H9 (cell line): ENCODE measurements at regions not wholly inside any gene's neighbourhood (a gene's known extent, or its start where the extent isn't known, plus 50 kb on each side); places are given as distances from the start of the nearest gene placed in this dataset.
"Not testable (repeated sequence)": the region's sequence is repeated elsewhere in the genome, so short reads cannot be mapped to it uniquely, and the experiment has no call there.

ENCODE experiments used
- DNase-seq: peaks from one replicate; pipeline ENCODE4 v3.0.0-alpha.2; 2017
- H2AFZ ChIP-seq: one replicate; pipeline ENCODE4 v1.6.1; 2013; ENCODE audit warnings: mild to moderate bottlenecking, low read length, control low read depth, moderate library complexity
- H2AK5ac ChIP-seq: 2 replicates; pipeline ENCODE4 v1.6.1; 2013; ENCODE audit warnings: low read length, control low read depth, mixed read lengths; ENCODE audit not compliant: insufficient read length
- H2BK120ac ChIP-seq: one replicate; pipeline ENCODE4 v1.6.1; 2013; ENCODE audit warnings: low read depth, mild to moderate bottlenecking, low read length, control low read depth, inconsistent platforms; ENCODE audit not compliant: poor library complexity, severe bottlenecking
- H2BK12ac ChIP-seq: 2 replicates; pipeline ENCODE4 v1.6.1; 2013; ENCODE audit warnings: low read length, control low read depth, mixed read lengths, low read depth; ENCODE audit not compliant: insufficient read length
- H2BK15ac ChIP-seq: 2 replicates; pipeline ENCODE4 v1.6.1; 2013; ENCODE audit warnings: low read depth, low read length, control low read depth
- H2BK20ac ChIP-seq: one replicate; pipeline ENCODE4 v1.6.1; 2013; ENCODE audit warnings: low read depth, mild to moderate bottlenecking, low read length, control low read depth, inconsistent platforms; ENCODE audit not compliant: poor library complexity, severe bottlenecking
- H2BK5ac ChIP-seq: 2 replicates; pipeline ENCODE4 v1.6.1; 2013; ENCODE audit warnings: low read length, control low read depth, mixed read lengths; ENCODE audit not compliant: insufficient read length
- H3K14ac ChIP-seq: 2 replicates; pipeline ENCODE4 v1.6.1; 2013; ENCODE audit warnings: low read length, control low read depth; ENCODE audit not compliant: insufficient read depth
- H3K18ac ChIP-seq: 2 replicates; pipeline ENCODE4 v1.6.1; 2013; ENCODE audit warnings: low read depth, mild to moderate bottlenecking, mixed read lengths, low read length, control low read depth; ENCODE audit not compliant: insufficient read length
- H3K23ac ChIP-seq: 2 replicates; pipeline ENCODE4 v1.6.1; 2013; ENCODE audit warnings: low read length, control low read depth, mixed read lengths, low read depth; ENCODE audit not compliant: insufficient read length
- H3K23me2 ChIP-seq: 2 replicates; pipeline ENCODE4 v1.6.1; 2013; ENCODE audit warnings: low read depth, mild to moderate bottlenecking, mixed read lengths, low read length, control low read depth; ENCODE audit not compliant: insufficient read length, poor library complexity, severe bottlenecking
- H3K27ac ChIP-seq: 2 replicates; pipeline ENCODE4 v1.5.1; 2013; ENCODE audit warnings: low read length, control low read depth, mixed read lengths, low read depth; ENCODE audit not compliant: insufficient read length
- H3K27me3 ChIP-seq: 2 replicates; pipeline ENCODE4 v1.6.1; 2013; ENCODE audit warnings: low read length, control low read depth, inconsistent platforms; ENCODE audit not compliant: insufficient read depth
- H3K4ac ChIP-seq: 2 replicates; pipeline ENCODE4 v1.6.1; 2013; ENCODE audit warnings: low read depth, mild to moderate bottlenecking, control low read depth, inconsistent platforms, low read length, moderate library complexity
- H3K4me1 ChIP-seq: 2 replicates; pipeline ENCODE4 v1.6.1; 2013; ENCODE audit warnings: low read length, control low read depth, inconsistent platforms; ENCODE audit not compliant: insufficient read depth
- H3K4me2 ChIP-seq: 2 replicates; pipeline ENCODE4 v1.6.1; 2013; ENCODE audit warnings: low read length, control low read depth, mixed read lengths; ENCODE audit not compliant: insufficient read length, insufficient read depth
- H3K56ac ChIP-seq: 2 replicates; pipeline ENCODE4 v1.6.1; 2013; ENCODE audit warnings: low read depth, mild to moderate bottlenecking, mixed read lengths, low read length, control low read depth; ENCODE audit not compliant: insufficient read length
- H3K79me1 ChIP-seq: 2 replicates; pipeline ENCODE4 v1.6.1; 2013; ENCODE audit warnings: low read depth, mild to moderate bottlenecking, moderate library complexity, low read length, control low read depth, inconsistent platforms; ENCODE audit not compliant: insufficient read depth, poor library complexity, severe bottlenecking
- H3K79me2 ChIP-seq: 2 replicates; pipeline ENCODE4 v1.6.1; 2013; ENCODE audit warnings: low read length, control low read depth, inconsistent platforms; ENCODE audit not compliant: insufficient read depth
- H3K9ac ChIP-seq: 2 replicates; pipeline ENCODE4 v1.6.1; 2013; ENCODE audit warnings: low read length, control low read depth, mixed read lengths; ENCODE audit not compliant: insufficient read length; ENCODE audit errors: extremely low read depth
- H3K9me3 ChIP-seq: one replicate; pipeline ENCODE4 v1.6.1; 2013; ENCODE audit warnings: low read depth, low read length, inconsistent platforms; ENCODE audit not compliant: control insufficient read depth
- H3T11ph ChIP-seq: one replicate; pipeline ENCODE4 v1.6.1; 2013; ENCODE audit warnings: mild to moderate bottlenecking, low read length, control low read depth, inconsistent platforms
- H4K20me1 ChIP-seq: one replicate; pipeline ENCODE4 v1.6.1; 2013; ENCODE audit not compliant: control insufficient read depth, insufficient read length, insufficient read depth
- H4K5ac ChIP-seq: 2 replicates; pipeline ENCODE4 v1.6.1; 2013; ENCODE audit warnings: low read depth, mild to moderate bottlenecking, mixed read lengths, low read length, control low read depth; ENCODE audit not compliant: insufficient read length
- H4K8ac ChIP-seq: replicated peaks from 2 replicates; pipeline ENCODE4 v1.6.1; 2013; ENCODE audit warnings: low read length, control low read depth, mixed read lengths, low read depth; ENCODE audit not compliant: insufficient read length
- H4K91ac ChIP-seq: 2 replicates; pipeline ENCODE4 v1.6.1; 2013; ENCODE audit warnings: low read depth, mild to moderate bottlenecking, moderate library complexity, mixed read lengths, low read length, control low read depth; ENCODE audit not compliant: insufficient read length
- H3K27ac Mint-ChIP-seq, 3 experiments: 2 replicates in 2 of 3; 3 replicates in 1 of 3; pipeline ENCODE4 v1.8.0; 2020 to 2021; ENCODE audit warnings: mixed read lengths in 3 of 3, mild to moderate bottlenecking in 1 of 3, moderate library complexity in 1 of 3
- H3K27me3 Mint-ChIP-seq: 2 replicates; pipeline ENCODE4 v1.8.0; 2021; ENCODE audit warnings: low read depth, mild to moderate bottlenecking, moderate library complexity, mixed read lengths
- H3K36me3 Mint-ChIP-seq, 3 experiments: 2 replicates in 2 of 3; 3 replicates in 1 of 3; pipeline ENCODE4 v1.8.0; 2020 to 2021; ENCODE audit warnings: low read depth in 3 of 3, mixed read lengths in 3 of 3; ENCODE audit not compliant: insufficient read depth in 1 of 3
- H3K4me1 Mint-ChIP-seq, 2 experiments: 2 replicates each; pipeline ENCODE4 v1.8.0; 2020; ENCODE audit warnings: mixed read lengths in 2 of 2
- H3K4me3 Mint-ChIP-seq, 2 experiments: 2 replicates in 1 of 2; 3 replicates in 1 of 2; pipeline ENCODE4 v1.8.0; 2020 to 2021; ENCODE audit warnings: mild to moderate bottlenecking in 2 of 2, mixed read lengths in 2 of 2, moderate library complexity in 1 of 2
- H3K9me3 Mint-ChIP-seq, 2 experiments: 2 replicates in 1 of 2; 3 replicates in 1 of 2; pipeline ENCODE4 v1.8.0; 2020; ENCODE audit warnings: mild to moderate bottlenecking in 2 of 2, mixed read lengths in 2 of 2, moderate library complexity in 1 of 2
- WGBS: extraction: QIAGEN DNeasy Blood & Tissue Kit; methylation state at CpG from one replicate; pipeline ENCODE4 v1.1.7; 2013; ENCODE audit warnings: missing lambda C conversion rate, low lambda C conversion rate, mixed read lengths; ENCODE audit not compliant: insufficient read length; ENCODE audit errors: extremely low coverage; 5-methylcytosine and 5-hydroxymethylcytosine counted together
- TF ChIP-seq, protein P1 (sequence below): fragments of 200-600 bp; sonication (generic); conservative IDR thresholded peaks from 3 replicates; pipeline ENCODE4 v1.8.0; 2021; ENCODE audit warnings: antibody characterized with exemption, mild to moderate bottlenecking

DNA sequence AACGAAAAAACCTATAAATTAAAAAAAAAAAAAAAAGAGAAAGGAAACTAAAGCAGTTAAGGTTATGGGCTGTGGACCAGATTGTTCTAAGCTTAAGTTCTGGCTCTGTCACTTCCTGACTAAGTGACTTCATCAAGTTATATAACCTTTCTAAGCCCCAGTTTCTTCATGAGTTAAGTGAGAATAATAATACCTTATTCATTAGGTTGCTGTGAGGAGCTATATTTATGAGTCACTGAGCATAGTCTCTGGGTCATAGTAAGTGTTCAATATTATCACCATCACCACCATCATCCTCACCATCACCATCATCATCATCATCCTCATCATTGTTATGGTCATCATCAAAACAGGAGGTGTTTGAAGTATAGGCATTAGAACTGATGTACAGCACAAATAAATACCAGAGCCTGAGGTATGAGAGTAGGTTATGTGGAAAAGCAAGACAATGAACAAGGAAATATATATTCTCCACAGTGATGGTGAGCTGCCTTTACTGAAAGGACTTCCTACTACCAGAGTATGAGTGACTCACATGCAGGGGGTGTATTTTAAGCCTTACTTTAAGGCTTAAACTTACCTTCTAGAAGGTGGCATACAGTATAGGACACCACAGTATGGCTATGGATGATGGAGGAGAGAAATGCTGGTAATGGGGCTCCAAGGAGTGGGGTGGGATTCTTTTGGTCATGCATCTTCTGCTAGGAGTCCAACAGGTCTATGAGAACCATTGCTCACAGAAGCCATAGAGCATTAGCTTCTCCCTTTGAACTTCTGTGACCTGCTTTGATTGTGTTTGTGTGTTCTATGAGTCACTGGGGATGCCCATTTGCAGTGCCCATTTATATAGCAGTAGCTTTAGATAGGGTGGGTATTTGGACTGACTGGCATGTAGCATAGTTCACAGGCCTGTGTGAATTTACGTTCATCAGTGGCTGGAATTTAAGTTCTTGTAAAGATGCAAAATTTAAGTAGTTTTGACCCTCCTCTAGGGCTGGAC is 104.4 kb downstream of the KLF5 start:
- H3K27ac ChIP-seq = no peak overlapping the region
- DNase-seq = no peak
- no peak overlapping the region for H4K8ac ChIP-seq
- no peak overlapping the region for H3K9ac ChIP-seq
- H3K18ac ChIP-seq = no peak overlapping the region
- H2BK20ac ChIP-seq = no peak overlapping the region
- H2BK5ac ChIP-seq = no peak overlapping the region
- H3K23me2 ChIP-seq = no peaks in the 10 kb centered on the region
- H3K56ac ChIP-seq = no peak overlapping the region
- Mint-ChIP-seq H3K4me1 (peaks cover 0 to 4% of the 10 kb centered on the region in 2 experiments; a peak in 1 of 4 replicates), H3K27ac (no peak overlapping the region), H3K36me3 (no peaks in the 10 kb centered on the region; a peak in 2 of 7 replicates), H3K4me3 (no peak overlapping the region), H3K27me3 (no peaks in the 10 kb centered on the region), H3K9me3 (peaks cover 0 to 11% of the 10 kb centered on the region in 2 experiments; a peak in 3 of 5 replicates)
- TF ChIP-seq, protein P1, sequence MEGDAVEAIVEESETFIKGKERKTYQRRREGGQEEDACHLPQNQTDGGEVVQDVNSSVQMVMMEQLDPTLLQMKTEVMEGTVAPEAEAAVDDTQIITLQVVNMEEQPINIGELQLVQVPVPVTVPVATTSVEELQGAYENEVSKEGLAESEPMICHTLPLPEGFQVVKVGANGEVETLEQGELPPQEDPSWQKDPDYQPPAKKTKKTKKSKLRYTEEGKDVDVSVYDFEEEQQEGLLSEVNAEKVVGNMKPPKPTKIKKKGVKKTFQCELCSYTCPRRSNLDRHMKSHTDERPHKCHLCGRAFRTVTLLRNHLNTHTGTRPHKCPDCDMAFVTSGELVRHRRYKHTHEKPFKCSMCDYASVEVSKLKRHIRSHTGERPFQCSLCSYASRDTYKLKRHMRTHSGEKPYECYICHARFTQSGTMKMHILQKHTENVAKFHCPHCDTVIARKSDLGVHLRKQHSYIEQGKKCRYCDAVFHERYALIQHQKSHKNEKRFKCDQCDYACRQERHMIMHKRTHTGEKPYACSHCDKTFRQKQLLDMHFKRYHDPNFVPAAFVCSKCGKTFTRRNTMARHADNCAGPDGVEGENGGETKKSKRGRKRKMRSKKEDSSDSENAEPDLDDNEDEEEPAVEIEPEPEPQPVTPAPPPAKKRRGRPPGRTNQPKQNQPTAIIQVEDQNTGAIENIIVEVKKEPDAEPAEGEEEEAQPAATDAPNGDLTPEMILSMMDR = no peak
- no peak overlapping the region for H3K14ac ChIP-seq
- no peak overlapping the region for H3T11ph ChIP-seq
- H3K27me3 ChIP-seq = no peaks in the 10 kb centered on the region
- no peak overlapping the region for H4K91ac ChIP-seq
- no peak overlapping the region for H2BK15ac ChIP-seq
- H3K79me1 ChIP-seq = no peaks in the 10 kb centered on the region
- H4K20me1 ChIP-seq = no peaks in the 10 kb centered on the region
- no peak overlapping the region for H4K5ac ChIP-seq
- no peak overlapping the region for H3K4me2 ChIP-seq
- no peak overlapping the region for H3K4ac ChIP-seq
- no peaks in the 10 kb centered on the region for H3K9me3 ChIP-seq
- no peak overlapping the region for H2BK12ac ChIP-seq
- H2AK5ac ChIP-seq = no peak overlapping the region
- H2BK120ac ChIP-seq = no peak overlapping the region
- WGBS = no CpG with 5 or more reads among the region's 2 CpGs
- H2AFZ ChIP-seq = no peak overlapping the region
- no peaks in the 10 kb centered on the region for H3K4me1 ChIP-seq
- H3K79me2 ChIP-seq = no peaks in the 10 kb centered on the region
- no peak overlapping the region for H3K23ac ChIP-seq

DNA sequence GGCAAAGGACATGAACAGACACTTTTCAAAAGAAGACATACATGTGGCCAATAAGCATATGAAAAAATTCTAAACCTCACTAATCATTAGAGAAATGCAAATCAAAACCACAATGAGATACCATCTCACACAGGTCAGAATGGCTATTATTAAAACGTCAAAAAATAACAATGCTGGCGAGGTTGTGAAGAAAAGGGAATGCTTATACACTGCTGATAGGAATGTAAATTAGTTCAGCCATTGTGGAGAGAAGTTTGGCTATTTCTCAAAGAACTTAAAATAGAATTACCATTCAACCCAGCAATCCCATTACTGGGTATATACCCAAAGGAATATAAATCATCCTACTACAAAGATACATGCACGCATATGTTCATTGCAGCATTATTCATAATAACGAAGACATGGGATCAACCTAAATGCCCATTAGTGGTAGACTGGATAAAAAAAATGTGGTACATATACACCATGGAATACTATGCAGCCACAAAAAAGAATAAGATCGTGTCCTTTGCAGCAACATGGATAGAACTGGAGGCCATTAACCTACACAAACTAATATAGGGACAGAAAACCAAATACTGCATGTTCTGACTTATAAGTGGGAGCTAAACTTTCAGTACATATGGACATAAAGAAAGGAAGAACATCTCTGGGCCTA is 101.7 kb downstream of the KLF5 start:
- not testable (repeated sequence) for H3K18ac ChIP-seq, H3K79me2 ChIP-seq, H2BK15ac ChIP-seq, H2BK120ac ChIP-seq, H3K36me3 Mint-ChIP-seq, H3K4ac ChIP-seq, H2AFZ ChIP-seq, H3T11ph ChIP-seq, DNase-seq, H4K91ac ChIP-seq, H4K8ac ChIP-seq, H3K14ac ChIP-seq, H3K23me2 ChIP-seq, H3K4me3 Mint-ChIP-seq, H3K4me1 Mint-ChIP-seq, H2AK5ac ChIP-seq, H3K27me3 ChIP-seq, H3K27ac Mint-ChIP-seq, H4K5ac ChIP-seq, H3K9me3 ChIP-seq, H3K23ac ChIP-seq, H3K4me2 ChIP-seq, H3K9ac ChIP-seq, H2BK20ac ChIP-seq, H3K4me1 ChIP-seq, H3K27me3 Mint-ChIP-seq, H4K20me1 ChIP-seq, H3K27ac ChIP-seq, H3K79me1 ChIP-seq, H2BK12ac ChIP-seq, H3K56ac ChIP-seq, H2BK5ac ChIP-seq
- H3K9me3 Mint-ChIP-seq = peaks cover 0 to 11% of the 10 kb centered on the region in 2 experiments; a peak in 3 of 5 replicates
- WGBS = no CpG with 5 or more reads among the region's 5 CpGs
